ENCODE measurements at regions not wholly inside any gene's neighbourhood (a gene's known extent, or its start where the extent isn't known, plus 50 kb on each side); places are given as distances from the start of the nearest gene placed in this dataset.

- TF ChIP-seq EZH2phosphoT487 (IDR thresholded peaks at IDR 0.05; ENCODE audit: borderline replicate concordance, low read length) (no peak), CTCF (IDR thresholded peaks at IDR 0.05; ENCODE audit: low read depth, low read length, poor library complexity, severe bottlenecking) (no peak)
- peaks cover 16% of the 10 kb centered on the region for H3F3A ChIP-seq (ENCODE audit: control insufficient read depth, insufficient read depth)
- H3K4me3 ChIP-seq (ENCODE audit: low read length), result peak overlapping the region; percentile 62
- no peaks in the 10 kb centered on the region for H3K27me3 ChIP-seq (ENCODE audit: control insufficient read depth, low read length)
- no peaks in the 10 kb centered on the region for H3K9me3 ChIP-seq (ENCODE audit: control insufficient read depth, insufficient read depth, low read length)
- peaks cover 98% of the 10 kb centered on the region for H3K36me3 ChIP-seq (ENCODE audit: control insufficient read depth, low read length)
- H3K27ac ChIP-seq (ENCODE audit: low read depth, low read length), result peak overlapping the region; percentile 90
- H3K79me2 ChIP-seq (ENCODE audit: control insufficient read depth, low read length), result peaks cover 100% of the 10 kb centered on the region
- H3K4me1 ChIP-seq (ENCODE audit: control insufficient read depth, low read length), result peaks cover 71% of the 10 kb centered on the region
- H4K20me1 ChIP-seq (ENCODE audit: control insufficient read depth, insufficient read depth, low read depth, low read length), result peaks cover 30% of the 10 kb centered on the region
- H3K9me2 ChIP-seq (replicated peaks; ENCODE audit: control insufficient read depth, low read length), result no peaks in the 10 kb centered on the region
- H3K4me2 ChIP-seq (ENCODE audit: low read length), result peak overlapping the region; percentile 69
These were observed 333.0 kb downstream of the SEC14L1 start for GRCh38 chr17:77473615-77474226.

GRCh38 chr17:77474292-77474988 is 333.7 kb downstream of the SEC14L1 start:
- Histone ChIP-seq H3K9me2 (replicated peaks; ENCODE audit: control insufficient read depth, low read length) (no peaks in the 10 kb centered on the region), H3K4me1 (ENCODE audit: control insufficient read depth, low read length) (peaks cover 64% of the 10 kb centered on the region), H3F3A (ENCODE audit: control insufficient read depth, insufficient read depth) (peaks cover 16% of the 10 kb centered on the region)

GRCh38 chr17:77475016-77475976 is 334.5 kb downstream of the SEC14L1 start:
- Histone ChIP-seq H4K20me1 (ENCODE audit: control insufficient read depth, insufficient read depth, low read depth, low read length) (peaks cover 31% of the 10 kb centered on the region), H3K9me2 (replicated peaks; ENCODE audit: control insufficient read depth, low read length) (no peaks in the 10 kb centered on the region), H3K27ac (ENCODE audit: low read depth, low read length) (peak overlapping the region; percentile 90; the same call in 1 of the 2 replicates), H3K79me2 (ENCODE audit: control insufficient read depth, low read length) (peaks cover 100% of the 10 kb centered on the region), H3K4me3 (ENCODE audit: low read length) (no peak overlapping the region), H3K4me1 (ENCODE audit: control insufficient read depth, low read length) (peaks cover 55% of the 10 kb centered on the region), H3F3A (ENCODE audit: control insufficient read depth, insufficient read depth) (peaks cover 16% of the 10 kb centered on the region), H3K4me2 (ENCODE audit: low read length) (0 out of 2 replicates have a peak overlapping the region, but pooled peaks have one; percentile 69), H3K9me3 (ENCODE audit: control insufficient read depth, insufficient read depth, low read length) (no peaks in the 10 kb centered on the region), H3K36me3 (ENCODE audit: control insufficient read depth, low read length) (peaks cover 98% of the 10 kb centered on the region), H3K27me3 (ENCODE audit: control insufficient read depth, low read length) (no peaks in the 10 kb centered on the region)
- TF ChIP-seq EZH2phosphoT487 (IDR thresholded peaks at IDR 0.05; ENCODE audit: borderline replicate concordance, low read length) (no peak), CTCF (IDR thresholded peaks at IDR 0.05; ENCODE audit: low read depth, low read length, poor library complexity, severe bottlenecking) (no peak)

More at GRCh38 chr17:77474292-77474988, 333.7 kb downstream of the SEC14L1 start:
- peaks cover 98% of the 10 kb centered on the region for H3K36me3 ChIP-seq (ENCODE audit: control insufficient read depth, low read length)
- H3K27me3 ChIP-seq (ENCODE audit: control insufficient read depth, low read length), result no peaks in the 10 kb centered on the region
- peaks cover 37% of the 10 kb centered on the region for H4K20me1 ChIP-seq (ENCODE audit: control insufficient read depth, insufficient read depth, low read depth, low read length)
- no peak for TF ChIP-seq EZH2phosphoT487 (IDR thresholded peaks at IDR 0.05; ENCODE audit: borderline replicate concordance, low read length)
- no peak for TF ChIP-seq CTCF (IDR thresholded peaks at IDR 0.05; ENCODE audit: low read depth, low read length, poor library complexity, severe bottlenecking)
- H3K4me3 ChIP-seq (ENCODE audit: low read length), result no peak overlapping the region
- peak overlapping the region; percentile 69 for H3K4me2 ChIP-seq (ENCODE audit: low read length)
- H3K79me2 ChIP-seq (ENCODE audit: control insufficient read depth, low read length), result peaks cover 100% of the 10 kb centered on the region
- H3K9me3 ChIP-seq (ENCODE audit: control insufficient read depth, insufficient read depth, low read length), result no peaks in the 10 kb centered on the region
- H3K27ac ChIP-seq (ENCODE audit: low read depth, low read length), result peak overlapping the region; percentile 90
